CD4-positive, alpha-beta T cell treated with Interleukin-2 at 100 ng/mL for 4 hours (primary cell): ENCODE measurements at regions not wholly inside any gene's neighbourhood (a gene's known extent, or its start where the extent isn't known, plus 50 kb on each side); places are given as distances from the start of the nearest gene placed in this dataset.

Experiments
- DNase-seq: peaks from one replicate; pipeline ENCODE4 v3.0.0-alpha.2; 2020; ENCODE audit warnings: low spot score

DNA sequence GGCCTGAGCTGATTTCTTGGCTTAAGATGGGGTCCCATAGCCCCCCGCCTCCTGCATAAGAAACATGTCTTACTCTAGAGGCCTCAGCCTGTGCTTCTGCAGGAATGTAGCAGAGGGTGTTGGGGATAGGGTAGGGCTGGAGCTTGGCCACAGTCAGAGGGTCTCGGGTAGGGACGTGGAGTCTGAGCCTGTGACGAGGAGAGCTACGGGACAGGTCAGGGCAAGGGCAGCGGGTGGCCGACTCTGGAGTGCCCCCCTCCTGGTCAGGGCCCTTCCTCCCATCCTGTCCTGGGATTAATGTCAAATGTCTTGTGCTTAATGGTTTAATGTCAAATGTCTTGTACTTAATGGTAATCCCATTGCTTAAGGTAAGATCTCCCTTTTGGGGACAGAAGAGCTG is 130.4 kb downstream of the GLI2 start:
- no peak for DNase-seq

DNA sequence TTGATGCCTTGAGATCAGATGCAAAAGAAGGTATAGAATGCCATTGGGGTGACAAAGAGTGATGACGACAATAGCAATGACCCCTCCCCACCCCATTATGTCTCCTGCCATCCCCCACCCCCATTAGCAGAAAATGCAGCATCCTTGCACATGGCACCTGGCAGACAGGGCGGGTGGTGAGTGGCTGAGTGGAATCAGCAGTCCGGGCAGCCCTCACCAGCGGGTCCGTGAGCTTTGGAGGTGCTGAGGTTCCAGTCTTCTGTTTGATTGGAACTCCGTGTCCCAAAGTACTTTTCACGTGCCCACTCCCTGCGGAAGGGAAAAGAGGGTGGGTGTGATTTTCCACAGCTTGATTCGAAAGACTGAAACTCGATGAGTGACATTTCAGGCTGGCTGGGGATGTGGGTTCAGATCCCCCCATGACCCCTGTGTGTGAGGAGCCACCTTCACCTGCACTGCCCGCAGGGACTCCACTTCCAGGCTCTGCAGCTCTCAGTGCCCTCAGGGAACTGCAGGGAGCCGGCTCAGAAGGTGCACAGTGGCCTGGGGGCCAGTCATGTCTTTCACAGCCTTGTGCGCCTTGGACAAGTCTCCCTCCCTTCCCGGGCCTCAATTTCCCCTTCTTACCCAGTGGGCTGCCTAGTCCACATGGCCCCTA is 130.9 kb downstream of the GLI2 start:
- DNase-seq, result no peak

DNA sequence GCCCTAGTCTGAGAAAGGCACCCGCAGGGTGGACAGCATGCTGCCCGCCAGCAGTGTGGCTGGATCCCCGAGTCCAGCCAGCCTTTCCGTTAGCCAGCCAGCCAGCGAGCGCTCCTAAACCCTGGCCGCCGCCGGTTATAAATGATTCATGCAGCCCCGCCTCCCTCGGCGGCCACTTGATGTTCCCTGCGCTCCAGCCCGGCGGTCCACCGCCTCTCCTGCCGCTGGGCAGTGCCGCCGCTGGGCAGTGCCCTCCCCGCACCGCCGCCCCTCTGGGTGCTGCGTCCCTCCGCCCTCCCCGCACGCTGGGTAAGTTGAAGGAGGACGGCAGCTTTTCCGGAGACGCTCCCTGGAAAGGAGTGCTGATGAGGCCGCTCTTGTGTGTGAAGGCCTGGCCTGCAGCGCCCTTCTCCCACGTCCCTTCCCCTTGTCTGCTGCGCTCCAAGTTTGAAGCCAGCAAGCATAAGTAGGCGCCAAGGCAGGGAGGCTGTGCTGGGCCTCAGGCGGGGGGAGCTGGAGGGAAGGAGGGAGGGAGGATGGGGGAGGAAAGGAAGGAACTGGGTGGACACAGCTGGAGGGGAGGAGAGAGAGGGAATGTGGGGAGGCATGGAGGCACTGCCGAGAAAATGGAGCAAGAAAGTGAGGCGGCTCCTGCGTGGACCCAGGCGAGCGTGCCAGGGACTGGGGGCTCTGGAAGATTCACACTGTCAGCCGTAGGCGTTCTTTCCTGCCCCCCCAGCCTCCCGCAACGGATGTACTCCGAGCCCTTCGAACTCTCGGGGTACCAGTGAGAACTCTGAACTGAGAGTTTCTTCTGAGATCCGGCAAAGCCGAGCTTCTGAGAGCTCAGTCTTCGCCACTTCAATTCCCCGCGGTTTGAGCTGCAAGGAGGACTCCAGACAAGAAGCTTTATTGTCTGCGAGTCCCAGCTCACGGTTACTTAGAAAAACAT is 131.9 kb downstream of the GLI2 start:
- no peak for DNase-seq

DNA sequence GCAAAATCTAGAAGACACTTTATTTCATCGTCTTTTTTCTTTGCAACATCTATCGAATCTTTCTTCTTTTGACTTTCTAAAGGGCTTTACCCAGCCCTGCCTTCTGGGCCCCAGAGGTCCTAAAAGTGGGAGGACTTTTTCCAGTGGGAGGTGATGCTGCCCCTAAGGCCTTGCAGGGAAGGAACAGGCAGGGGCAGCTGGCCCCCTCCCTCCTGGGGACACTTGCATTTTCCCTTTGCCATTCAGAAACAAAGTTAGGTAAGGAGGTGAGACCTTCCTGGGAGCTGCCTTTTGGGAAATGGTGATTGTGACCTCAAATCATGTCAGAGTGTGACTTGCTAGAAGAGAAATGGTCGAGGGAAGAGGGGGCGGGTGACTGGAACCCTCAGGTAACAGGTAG is 132.7 kb downstream of the GLI2 start:
- no peak for DNase-seq

DNA sequence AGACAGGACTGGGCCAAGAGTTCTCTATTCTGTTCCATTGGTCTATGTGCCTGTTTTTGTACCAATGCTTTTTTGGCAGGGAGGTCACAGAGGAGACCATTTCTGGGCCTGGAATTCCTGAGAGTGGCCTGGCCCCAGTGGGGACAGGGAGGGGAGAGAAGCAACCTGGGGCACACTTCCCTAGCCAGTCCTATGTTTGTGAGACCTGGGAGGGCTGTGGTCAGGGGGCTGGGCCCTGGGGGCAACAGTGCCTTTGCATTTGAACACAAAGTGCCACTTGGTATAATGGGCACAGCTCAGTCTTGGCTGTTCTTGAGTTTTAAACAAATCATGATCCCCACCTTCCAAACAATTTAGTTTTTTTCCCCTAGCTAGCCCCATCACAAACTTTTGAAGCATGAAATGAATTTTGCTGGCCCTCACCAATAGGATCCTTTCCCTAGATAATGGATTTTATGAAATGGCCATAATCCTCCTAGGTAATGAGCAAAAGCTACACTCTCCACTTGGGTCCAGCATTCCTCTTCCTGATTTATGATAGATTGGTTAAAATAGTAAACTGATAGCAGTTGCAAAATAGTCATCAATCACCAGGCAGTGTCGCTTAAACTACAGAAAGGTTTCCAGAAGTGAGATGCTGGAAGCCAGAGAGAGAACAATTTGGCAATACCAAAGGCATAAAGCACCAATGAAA is 133.5 kb downstream of the GLI2 start:
- no peak for DNase-seq

DNA sequence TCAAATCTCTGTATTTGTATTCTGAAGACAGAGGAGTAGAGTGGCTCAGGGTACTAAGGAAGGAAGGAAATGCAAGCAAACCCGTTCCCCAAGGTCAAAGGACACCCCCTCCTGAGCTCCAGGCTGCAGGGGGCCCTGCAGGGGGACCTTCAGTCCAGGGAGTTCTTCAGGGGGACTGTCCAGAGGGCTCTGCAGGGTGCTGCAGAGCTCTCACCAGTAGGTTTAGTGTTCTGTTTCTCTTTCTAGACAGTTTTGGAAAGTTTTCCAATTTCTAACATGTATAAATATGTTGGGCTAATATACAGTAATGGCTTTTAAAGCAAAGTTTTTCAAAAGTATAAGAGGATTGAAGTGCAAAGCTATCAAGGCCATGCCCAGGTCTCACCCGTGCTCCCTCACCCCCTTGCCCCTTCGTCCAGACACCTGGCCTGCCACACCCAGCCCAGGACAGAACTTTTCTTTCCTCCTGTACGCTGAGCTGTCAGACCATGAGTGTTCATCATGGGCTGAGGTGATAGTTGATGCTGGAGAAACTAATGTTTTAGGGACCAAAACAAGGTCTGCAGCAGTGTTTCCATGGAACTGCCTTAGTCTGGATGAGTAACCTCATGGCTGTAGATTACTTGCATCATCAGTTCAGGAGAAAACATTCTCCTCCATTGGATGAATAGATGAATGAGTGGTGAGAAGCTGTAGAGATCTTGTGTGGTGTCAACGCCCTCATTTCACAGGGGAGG is 134.2 kb downstream of the GLI2 start:
- DNase-seq, result no peak

DNA sequence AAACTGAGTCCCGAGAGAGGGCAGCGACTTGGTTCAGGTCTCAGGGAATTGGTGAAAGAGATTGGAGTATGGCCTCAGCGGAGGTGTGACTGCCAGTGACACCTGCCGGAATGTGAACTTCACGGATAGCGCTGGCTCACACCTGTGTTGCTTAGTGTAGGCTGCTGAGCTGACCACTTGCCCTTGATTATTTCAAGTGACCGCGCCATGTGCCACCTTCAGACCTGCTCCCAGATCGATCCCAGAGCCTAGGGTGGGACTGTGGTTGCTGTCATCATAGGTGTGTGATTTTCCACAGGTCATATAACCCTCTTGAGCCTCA is 134.8 kb downstream of the GLI2 start:
- DNase-seq, result no peak

DNA sequence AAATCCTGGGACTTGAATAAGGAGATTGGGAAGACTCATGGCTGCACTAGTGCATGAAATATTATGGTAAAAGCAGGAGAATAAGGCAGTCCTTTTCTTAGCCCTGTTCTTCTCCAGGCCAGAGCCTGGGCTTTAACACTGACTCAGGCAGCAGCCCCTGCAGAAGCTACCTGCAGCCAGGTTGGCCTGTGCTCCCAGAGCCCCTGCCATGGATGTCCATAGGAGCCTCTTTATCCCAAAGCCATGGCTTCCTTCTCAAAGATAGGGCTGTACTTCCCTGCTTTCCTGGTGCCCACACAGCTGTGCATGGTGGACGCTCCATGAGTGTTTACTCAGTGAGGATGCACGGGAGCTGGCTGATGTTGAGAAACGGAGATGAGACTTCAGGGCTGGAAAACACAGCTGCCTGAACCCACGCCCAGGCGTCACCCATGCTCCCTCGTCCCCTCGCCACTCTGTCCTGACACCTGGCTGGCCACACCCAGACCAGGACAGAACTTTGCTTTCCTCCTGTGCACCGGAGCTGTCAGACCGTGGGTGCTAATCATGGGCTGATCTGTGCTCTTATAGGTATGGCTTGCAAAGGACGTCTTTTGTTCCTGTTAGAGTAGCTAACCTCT is 135.5 kb downstream of the GLI2 start:
- no peak for DNase-seq

DNA sequence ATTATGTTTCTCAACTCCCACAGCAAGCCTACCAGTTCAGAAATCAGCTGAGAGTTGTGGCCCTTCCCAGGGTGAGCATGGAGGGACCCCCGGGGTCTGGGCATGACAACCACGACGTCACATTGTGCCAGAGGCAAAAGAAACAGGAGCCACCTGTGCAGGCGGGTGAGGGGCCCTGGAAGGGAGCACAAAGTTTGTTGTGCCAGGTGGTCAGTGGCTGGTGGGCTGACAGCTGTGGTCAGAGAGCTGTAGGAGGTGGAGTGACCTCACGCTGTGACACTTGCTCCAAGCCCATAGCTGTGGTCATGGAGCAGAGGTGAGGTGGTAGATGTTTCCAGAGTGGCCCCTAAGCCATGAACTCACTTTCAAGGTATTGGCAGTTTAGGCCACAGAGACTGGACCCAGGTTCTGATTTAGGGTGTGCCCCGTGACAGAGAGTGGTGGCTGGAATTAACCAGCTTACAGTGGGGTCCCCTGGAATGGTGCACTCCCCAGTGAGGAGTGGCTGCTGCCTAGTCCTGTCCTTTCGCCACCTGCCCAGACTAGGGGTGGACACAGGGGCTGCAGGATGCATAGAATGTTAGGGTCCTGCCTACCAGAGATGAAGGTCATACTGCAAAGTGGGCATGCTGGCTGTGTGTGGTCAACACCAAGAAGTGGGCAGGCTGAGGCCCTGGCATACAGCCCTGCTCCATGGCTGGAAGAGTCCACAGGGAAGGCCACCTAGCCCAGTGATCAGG is 136.4 kb downstream of the GLI2 start:
- DNase-seq, result no peak

DNA sequence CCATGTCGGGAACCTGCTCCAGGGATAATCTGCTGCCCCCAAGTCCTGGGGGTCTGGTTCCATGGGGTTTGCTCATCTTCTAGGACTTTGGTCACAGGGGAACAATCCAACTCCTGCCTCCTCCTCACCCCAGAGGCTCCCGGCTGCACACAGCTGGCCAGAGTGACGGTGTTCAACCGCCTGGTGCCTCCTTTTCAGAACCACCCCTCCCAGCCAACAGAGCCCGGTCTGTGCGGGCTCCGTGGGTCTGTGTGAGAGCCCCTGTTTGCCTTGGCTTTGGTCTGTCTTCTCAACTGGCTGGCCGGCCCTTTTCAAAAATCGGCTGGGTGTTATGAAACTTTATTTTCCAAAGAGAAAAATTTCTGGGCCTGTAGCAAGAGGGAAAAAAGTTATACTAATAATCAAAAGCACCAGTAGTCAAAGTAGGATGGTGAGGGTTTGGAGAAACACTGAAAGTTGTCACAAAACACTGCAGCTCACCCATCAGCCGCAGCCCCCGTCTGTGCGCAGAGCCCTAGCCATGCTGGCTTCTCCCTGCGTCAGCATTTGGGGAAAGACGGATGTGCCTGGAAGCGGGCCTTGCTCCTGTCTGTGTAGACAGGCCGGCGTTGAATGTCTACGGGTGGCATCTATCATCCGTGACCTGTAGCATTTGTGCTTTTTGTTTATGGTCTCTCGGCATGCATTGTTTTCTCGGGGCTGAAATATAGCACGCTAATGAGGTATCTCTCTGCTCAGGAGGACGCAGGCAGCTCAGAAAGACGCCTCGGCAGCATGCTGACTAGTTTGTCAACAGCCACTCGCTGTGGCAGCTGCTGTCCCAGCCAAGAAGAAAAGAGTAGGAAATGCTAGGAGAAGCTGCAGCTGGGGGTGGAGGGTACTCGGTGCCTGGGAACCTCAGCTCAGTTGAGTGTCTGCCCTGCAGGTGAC is 138.6 kb downstream of the GLI2 start:
- DNase-seq, result no peak

DNA sequence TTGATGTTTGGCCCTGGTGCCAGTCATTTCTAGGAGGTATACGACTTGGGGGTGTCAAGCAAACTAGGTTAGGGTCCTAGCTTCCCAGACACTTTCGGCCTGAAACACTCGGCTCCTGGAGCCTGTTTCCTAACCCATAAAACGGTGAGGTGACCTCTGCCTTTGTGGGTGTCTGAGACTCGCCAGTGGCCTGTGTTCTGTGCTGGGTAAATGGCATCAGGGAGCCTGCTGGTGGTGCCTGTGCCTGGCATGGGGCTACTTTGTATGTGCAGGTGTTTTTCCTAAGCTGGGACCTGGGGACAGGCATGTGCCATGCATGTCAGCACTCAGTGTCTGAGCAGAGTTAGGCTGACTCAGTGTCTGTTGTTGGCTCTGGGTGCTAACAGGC is 139.2 kb downstream of the GLI2 start:
- DNase-seq, result no peak

DNA sequence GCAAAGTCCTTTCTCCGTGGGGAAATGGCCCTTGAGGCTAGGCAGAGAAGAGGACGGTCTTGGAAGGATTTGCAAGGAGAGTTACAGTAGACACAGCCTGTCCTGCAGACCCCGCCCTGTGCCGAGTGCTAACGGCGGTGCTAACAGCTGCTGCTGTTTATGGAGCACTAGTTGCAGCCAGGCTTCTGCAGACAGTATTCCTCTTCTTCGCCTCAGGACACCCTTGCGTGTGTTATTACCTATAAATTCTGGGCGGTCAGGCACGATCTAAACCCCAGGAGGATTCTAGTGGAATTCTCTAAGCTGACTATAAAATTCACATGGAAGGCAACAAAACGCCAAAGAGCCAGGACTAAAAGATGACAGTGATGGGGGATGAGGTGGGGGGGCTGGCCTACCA is 139.8 kb downstream of the GLI2 start:
- DNase-seq, result no peak

DNA sequence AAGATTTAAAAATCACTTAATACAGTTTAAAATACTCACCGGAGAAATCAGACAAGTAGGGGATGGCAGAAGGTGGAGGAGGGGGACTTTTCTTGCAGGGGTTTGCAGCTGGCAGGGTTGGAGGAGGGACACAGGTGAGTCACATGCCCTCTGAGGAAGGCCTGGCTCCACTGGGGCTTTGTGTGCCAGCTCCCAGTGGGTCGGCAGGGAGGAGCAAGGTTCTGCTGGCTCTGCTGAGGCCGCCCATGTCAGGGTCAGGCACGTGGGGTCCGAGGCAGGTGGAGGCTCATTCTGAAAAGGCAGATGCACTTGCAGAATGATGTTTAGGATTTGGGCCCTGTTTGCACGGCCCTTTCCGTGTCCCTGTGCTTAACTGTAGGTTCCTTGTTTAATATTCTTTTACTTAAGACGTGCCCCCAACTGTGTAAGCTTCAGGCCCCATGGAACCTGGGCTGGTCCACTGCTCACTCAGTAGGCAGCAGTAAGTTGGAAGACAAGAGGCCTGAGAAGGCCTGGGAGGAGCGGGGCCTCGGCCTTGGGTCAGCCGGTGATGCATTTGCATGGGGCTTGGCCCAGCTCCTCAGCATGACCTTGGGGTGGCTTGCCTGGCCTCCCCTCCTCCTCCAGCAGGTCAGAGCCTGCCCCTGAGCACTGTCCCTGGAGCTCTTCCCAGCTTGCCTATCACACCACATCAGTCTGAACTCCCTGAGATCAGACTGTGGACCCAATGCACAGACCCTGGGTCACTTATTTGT is 141.0 kb downstream of the GLI2 start:
- no peak for DNase-seq

DNA sequence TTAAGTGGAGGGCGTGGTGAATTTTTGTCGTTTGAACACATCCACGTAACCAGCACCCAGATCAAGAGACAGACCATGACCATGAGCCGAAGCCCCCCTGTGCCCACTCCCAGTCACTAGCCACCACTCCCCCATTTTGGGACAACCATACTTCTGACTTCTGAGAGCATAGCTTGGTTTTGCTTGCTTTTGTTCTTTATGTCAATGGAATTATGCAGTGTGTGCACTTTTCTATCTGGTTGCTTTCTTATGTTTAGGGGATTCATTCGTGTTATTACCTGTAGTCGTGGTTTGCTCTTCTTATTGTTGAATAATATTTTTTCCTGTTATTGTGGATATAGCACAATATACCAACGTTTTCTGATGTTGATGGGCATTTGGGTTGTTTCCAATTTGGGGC is 141.7 kb downstream of the GLI2 start:
- DNase-seq, result no peak

DNA sequence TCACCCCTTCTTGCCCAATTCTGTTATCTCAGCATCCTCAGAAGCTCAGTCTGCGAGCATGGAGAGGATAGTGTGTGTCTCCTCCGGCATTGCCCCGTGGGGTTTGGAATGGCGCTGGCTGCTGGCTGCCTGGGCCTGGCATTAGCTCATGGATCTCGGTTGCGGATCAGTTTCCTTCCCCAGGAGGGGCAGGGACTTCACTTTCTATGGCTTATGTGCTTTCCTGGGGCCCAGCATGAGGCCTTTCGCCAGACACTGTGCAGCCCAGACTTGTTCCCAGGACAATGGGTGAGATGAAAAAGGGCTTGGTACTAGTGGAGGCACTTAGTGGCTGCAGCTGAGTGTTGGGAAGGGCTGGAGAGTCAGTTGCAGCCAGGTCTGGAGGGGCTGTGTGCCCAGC is 143.3 kb downstream of the GLI2 start:
- no peak for DNase-seq

DNA sequence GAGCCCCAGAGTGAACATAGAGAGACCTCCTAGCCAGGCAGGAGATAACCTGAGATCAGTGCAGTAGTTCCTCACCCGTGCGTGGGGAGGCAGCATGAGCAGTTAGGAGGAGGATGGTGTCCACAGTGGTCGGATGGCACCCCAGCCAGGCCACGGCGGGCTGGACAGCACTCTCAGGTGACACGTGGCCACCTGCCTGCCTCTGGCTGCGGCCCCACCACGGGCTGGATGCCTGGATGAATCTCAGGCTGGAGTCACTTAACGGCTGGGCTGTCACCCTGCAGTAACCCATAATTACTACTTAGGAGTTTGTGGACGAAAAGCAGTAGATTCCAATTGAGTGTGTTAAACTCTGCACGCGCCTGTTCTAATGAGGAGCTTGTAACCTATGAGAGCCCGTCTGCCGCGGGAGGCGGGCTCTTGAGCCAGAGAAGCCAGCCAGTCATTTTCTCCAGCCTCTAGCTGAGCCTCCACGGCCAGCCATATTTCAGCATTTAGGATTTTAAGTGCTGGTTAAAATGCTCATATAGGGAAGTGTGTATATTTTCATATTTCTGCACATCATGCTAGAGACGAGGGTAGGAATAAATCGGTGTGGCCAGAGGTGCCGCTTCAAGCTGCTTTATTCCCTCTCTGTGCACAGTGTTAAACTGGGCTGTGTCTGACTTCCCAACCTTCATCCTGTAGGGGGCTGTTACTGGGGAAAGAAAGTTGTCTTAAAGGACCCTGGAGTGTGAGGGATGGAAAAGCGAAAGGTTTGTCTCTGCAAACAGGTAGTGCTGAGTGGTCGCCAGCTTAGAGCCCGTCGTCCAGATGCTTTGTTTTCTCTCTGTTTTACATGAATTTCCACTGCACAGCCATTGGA is 144.0 kb downstream of the GLI2 start:
- DNase-seq, result no peak

DNA sequence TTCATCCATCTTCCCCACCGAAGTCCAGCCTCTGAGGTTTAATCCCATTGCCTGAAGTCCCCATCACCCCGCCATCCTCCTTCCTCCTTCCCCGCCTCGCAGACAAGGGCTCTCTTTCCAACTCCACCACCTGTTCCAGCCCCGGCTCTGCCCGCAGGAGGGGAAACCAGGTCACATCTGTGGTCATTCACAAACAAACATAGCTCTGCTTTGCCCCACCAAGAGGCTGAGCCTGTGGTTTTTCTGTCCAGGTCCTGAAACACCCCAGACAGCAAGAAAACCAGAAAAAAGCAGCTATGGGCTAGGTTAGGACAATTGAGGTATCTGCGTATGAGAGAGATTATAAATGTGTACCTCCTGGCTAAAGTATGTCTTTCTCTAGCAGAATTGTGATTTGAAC is 144.7 kb downstream of the GLI2 start:
- DNase-seq, result no peak

DNA sequence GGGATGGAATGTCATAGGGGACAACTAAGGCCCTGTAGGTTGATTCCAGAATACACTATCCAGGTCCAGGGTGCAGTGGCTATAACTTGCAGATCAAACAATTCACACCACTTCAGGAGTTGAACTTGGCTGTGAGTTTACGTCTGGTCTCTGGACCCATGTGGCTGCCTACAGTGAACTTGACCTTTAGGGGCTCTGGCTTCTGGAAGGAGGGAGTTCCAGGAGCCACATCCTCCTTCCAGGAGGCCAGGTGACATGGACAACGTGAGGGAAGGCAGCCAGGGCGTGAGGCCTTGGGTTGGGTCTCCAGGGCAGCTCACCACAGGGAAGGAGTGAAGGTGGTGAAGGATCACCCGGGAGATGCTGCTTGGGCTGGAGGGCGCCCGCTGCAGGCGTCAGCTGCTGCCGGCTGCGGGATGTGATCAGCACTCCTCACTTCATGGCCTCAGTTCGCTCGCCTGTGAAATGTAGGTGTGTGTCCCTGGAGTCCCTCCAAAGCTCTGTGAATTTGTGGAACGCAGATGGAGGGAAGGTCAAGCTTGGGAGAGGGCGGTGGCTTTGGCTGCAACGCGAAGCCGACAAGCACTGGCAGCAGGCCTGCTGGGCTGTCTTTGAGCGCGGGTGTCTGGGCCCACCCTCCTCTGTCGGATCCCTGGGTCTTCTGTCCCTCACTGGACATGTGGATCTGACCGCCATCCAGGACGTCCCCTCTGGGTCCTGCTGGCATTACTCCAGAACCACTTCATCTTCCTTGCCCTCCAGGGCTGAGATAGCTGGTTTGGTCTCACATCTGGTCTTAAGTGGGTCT is 146.5 kb downstream of the GLI2 start:
- no peak for DNase-seq
